ENCODE measurements at regions not wholly inside any gene's neighbourhood (a gene's known extent, or its start where the extent isn't known, plus 50 kb on each side); places are given as distances from the start of the nearest gene placed in this dataset.
"Not testable (repeated sequence)": the region's sequence is repeated elsewhere in the genome, so short reads cannot be mapped to it uniquely, and the experiment has no call there.

DNA sequence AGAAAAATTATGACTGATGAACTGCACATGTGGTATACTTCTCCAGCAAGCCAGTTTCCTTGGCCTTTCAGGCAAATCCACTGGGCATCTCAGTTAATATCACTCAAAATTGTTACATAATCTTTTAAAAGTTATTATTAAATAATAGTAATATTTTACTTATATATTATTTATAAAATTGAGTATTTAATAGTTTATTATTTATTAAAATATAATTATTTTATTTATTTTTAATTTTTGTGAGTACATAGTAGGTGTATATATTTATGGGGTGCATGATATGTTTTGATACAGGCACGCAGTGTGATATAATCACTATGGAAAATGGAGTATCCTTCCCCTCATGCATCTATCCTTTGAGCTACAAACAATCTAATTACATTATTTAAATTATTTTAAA is 384.1 kb upstream of the LRFN5 start:
- no peak overlapping the region for H3K4me3 ChIP-seq (ENCODE audit: low read depth, low read length)
- TF ChIP-seq, protein P1, sequence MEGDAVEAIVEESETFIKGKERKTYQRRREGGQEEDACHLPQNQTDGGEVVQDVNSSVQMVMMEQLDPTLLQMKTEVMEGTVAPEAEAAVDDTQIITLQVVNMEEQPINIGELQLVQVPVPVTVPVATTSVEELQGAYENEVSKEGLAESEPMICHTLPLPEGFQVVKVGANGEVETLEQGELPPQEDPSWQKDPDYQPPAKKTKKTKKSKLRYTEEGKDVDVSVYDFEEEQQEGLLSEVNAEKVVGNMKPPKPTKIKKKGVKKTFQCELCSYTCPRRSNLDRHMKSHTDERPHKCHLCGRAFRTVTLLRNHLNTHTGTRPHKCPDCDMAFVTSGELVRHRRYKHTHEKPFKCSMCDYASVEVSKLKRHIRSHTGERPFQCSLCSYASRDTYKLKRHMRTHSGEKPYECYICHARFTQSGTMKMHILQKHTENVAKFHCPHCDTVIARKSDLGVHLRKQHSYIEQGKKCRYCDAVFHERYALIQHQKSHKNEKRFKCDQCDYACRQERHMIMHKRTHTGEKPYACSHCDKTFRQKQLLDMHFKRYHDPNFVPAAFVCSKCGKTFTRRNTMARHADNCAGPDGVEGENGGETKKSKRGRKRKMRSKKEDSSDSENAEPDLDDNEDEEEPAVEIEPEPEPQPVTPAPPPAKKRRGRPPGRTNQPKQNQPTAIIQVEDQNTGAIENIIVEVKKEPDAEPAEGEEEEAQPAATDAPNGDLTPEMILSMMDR (IDR thresholded peaks at IDR 0.05; ENCODE audit: control insufficient read depth, extremely low read depth, insufficient read depth) = no peak
- DNase-seq (ENCODE audit: low read depth) = no peak

DNA sequence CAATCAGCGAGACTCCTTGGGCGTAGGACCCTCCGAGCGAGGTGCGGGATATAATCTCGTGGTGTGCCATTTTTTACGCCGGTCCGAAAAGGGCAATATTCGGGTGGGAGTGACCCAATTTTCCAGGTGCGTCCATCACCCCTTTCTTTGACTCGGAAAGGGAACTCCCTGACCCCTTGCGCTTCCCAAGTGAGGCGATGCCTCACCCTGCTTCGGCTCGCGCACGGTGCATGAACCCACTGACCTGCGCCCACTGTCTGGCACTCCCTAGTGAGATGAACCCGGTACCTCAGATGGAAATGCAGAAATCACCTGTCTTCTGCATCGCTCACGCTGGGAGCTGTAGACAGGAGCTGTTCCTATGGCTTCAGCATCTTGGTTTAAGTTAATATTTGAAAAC is 391.7 kb upstream of the LRFN5 start:
- not testable (repeated sequence) for H3K4me3 ChIP-seq (ENCODE audit: low read depth, low read length); DNase-seq (ENCODE audit: low read depth)

DNA sequence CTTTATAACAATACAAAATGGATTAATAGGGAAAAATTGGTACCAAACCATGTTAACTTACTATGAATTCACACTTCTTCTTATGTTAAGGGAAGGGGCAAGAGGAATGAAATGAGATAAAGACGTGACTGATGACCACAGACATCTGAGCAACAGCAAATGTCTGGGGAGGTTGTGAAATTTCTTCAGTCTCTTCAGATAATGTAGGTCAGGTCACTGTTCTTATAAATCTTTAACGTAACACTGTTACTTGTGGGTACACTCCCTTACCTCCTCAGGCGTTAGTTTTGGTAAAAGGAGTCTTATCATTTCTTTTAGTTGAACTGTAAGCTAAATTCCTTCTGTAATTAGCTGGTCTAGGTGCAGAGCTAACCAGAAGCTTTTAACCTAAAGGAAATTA is 405.0 kb upstream of the LRFN5 start:
- TF ChIP-seq, protein P1 (IDR thresholded peaks at IDR 0.05; ENCODE audit: control insufficient read depth, extremely low read depth, insufficient read depth) = no peak
- no peak overlapping the region for H3K4me3 ChIP-seq (ENCODE audit: low read depth, low read length)
- DNase-seq (ENCODE audit: low read depth) = no peak

DNA sequence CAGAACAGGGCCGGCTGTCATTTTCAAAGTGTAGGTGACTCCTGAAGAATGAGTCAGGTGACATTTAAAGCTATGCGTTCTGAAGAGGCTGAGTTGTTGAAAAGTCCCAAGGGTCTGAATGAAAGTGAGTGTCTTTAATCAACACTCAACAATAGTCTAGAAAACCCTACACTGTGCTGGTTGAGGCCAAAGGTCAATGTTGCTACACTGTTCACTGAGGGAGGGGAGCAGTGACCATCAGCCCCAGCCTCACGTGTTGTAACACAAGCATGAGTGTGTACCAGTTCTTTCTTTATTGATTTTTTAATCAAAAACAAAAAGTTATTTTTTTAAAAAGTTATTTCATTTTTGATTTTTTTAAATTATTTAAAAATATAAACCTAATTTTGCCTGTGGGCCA is 418.8 kb upstream of the LRFN5 start:
- H3K4me3 ChIP-seq (ENCODE audit: low read depth, low read length) = no peak overlapping the region
- DNase-seq (ENCODE audit: low read depth) = no peak
- TF ChIP-seq, protein P1 (IDR thresholded peaks at IDR 0.05; ENCODE audit: control insufficient read depth, extremely low read depth, insufficient read depth) = no peak

DNA sequence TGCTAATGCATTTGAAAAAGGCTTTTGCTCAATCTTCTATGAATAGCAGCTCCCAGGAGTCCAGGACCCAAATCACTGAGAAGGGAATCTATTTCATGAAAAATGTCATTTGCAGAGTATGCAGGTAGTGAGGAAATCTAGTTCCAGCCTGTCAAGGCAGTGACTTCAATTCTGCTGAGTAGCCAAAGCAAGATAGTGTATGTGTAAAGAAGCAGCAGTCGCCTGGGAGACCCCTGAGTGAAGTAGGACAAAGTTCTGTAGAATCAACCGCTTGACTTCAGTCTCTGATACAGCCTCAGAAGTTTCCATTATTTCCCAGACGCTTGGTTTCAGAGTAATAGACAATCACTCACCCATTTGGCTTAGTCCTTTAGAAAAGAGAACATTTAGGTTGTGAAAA is 435.6 kb upstream of the LRFN5 start:
- TF ChIP-seq, protein P1 (IDR thresholded peaks at IDR 0.05; ENCODE audit: control insufficient read depth, extremely low read depth, insufficient read depth) = no peak
- DNase-seq (ENCODE audit: low read depth) = no peak
- no peak overlapping the region for H3K4me3 ChIP-seq (ENCODE audit: low read depth, low read length)

DNA sequence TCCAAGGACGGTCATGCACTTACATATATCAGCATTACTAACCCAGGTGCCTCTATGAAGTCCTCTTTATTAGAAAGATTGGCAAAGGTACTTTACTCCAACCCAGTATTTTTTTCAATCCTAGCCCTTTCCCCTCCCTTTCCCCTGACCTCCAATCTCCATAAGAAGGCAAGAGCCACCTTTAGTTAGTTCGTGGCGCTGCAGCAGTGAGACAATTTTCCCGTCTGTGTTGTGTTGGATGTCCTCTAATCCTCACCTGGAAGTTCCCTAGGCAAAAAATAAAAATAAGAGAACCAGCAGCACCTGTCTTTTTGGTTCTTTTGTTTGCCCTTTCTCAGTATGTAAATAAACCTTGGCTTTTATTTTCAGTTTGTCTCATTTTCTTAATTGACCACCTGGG is 439.6 kb upstream of the LRFN5 start:
- no peak for DNase-seq (ENCODE audit: low read depth)
- H3K4me3 ChIP-seq (ENCODE audit: low read depth, low read length) = peak overlapping the region; percentile 9; the same call in 1 of the 2 replicates
- TF ChIP-seq, protein P1 (IDR thresholded peaks at IDR 0.05; ENCODE audit: control insufficient read depth, extremely low read depth, insufficient read depth) = peak; percentile 31; the same call in 1 of the 2 replicates

DNA sequence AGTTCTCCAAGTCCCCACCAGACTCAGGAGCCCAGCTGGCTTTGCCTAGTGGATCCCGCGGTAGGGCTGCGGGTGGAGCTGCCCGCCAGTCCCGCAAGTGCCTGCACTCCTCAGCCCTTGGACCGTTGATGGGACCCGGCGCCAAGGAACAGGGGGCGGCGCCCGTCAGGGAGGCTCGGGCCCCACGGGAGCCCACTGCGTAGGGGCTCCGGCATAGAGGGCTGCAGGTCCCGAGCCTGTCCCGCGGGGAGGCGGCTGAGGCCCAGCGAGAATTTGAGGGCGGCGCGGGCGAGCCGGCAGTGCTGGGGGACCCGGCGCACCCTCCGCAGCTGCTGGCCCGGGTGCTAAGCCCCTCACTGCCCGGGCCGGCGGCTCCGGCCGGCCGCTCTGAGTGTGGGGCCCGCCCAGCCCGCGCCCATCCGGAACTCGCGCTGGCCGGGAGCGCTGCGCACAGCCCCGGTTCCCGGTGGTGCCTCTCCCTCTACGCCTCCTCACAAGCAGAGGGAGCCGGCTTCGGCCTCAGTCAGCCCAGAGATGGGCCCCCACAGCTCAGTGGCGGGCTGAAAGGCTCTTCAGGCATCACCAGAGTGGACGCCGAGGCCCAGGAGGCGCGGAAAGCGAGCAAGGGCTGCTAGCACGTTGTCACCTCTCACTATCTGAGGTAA is 452.4 kb upstream of the LRFN5 start:
- DNase-seq (ENCODE audit: low read depth) = no peak
- H3K4me3 ChIP-seq (ENCODE audit: low read depth, low read length) = no peak overlapping the region
- TF ChIP-seq, protein P1 (IDR thresholded peaks at IDR 0.05; ENCODE audit: control insufficient read depth, extremely low read depth, insufficient read depth) = no peak

Measured in LNCaP clone FGC (cell line).